ENCODE measurements at regions not wholly inside any gene's neighbourhood (a gene's known extent, or its start where the extent isn't known, plus 50 kb on each side); places are given as distances from the start of the nearest gene placed in this dataset.

- H3K27me3 ChIP-seq, result no peaks in the 10 kb centered on the region
- H3K4me3 ChIP-seq, result no peak overlapping the region
- no peak overlapping the region for H3K27ac ChIP-seq
- no peaks in the 10 kb centered on the region for H3K9me3 ChIP-seq (ENCODE audit: low read depth)
- DNase-seq (ENCODE audit: low read depth in 1 of 2, low spot score in 1 of 2), result no peak
- TF ChIP-seq CTCF (IDR thresholded peaks at IDR 0.05; ENCODE audit: low read depth, low read length), result no peak
- H3K36me3 ChIP-seq, result no peaks in the 10 kb centered on the region
- H3K4me1 ChIP-seq (ENCODE audit: low read depth), result no peaks in the 10 kb centered on the region
These were observed 1126.3 kb upstream of the SORCS1 start for GRCh38 chr10:108290823-108291222.

GRCh38 chr10:108275895-108276685 is 1111.6 kb upstream of the SORCS1 start:
- no peaks in the 10 kb centered on the region for H3K4me1 ChIP-seq (ENCODE audit: low read depth)
- H3K27ac ChIP-seq, result no peak overlapping the region
- H3K27me3 ChIP-seq, result no peaks in the 10 kb centered on the region
- no peak for DNase-seq (ENCODE audit: low read depth in 1 of 2, low spot score in 1 of 2)
- no peaks in the 10 kb centered on the region for H3K36me3 ChIP-seq
- no peak overlapping the region for H3K4me3 ChIP-seq
- H3K9me3 ChIP-seq (ENCODE audit: low read depth), result no peaks in the 10 kb centered on the region
- no peak for TF ChIP-seq CTCF (IDR thresholded peaks at IDR 0.05; ENCODE audit: low read depth, low read length)

- no peak for DNase-seq (ENCODE audit: low read depth in 1 of 2, low spot score in 1 of 2)
- H3K36me3 ChIP-seq, result no peaks in the 10 kb centered on the region
- H3K4me3 ChIP-seq, result no peak overlapping the region
- TF ChIP-seq CTCF (IDR thresholded peaks at IDR 0.05; ENCODE audit: low read depth, low read length), result no peak
- H3K27ac ChIP-seq, result no peak overlapping the region
- H3K9me3 ChIP-seq (ENCODE audit: low read depth), result no peaks in the 10 kb centered on the region
- H3K27me3 ChIP-seq, result no peaks in the 10 kb centered on the region
- no peaks in the 10 kb centered on the region for H3K4me1 ChIP-seq (ENCODE audit: low read depth)
These were observed 1095.9 kb upstream of the SORCS1 start for GRCh38 chr10:108260383-108260906.

GRCh38 chr10:108254089-108254488 is 1089.6 kb upstream of the SORCS1 start:
- Histone ChIP-seq H3K4me3 (no peak overlapping the region), H3K27ac (no peak overlapping the region), H3K27me3 (no peaks in the 10 kb centered on the region), H3K4me1 (ENCODE audit: low read depth) (no peaks in the 10 kb centered on the region), H3K9me3 (ENCODE audit: low read depth) (no peaks in the 10 kb centered on the region), H3K36me3 (no peaks in the 10 kb centered on the region)
- DNase-seq (ENCODE audit: low read depth in 1 of 2, low spot score in 1 of 2), result no peak
- no peak for TF ChIP-seq CTCF (IDR thresholded peaks at IDR 0.05; ENCODE audit: low read depth, low read length)

- no peaks in the 10 kb centered on the region for H3K36me3 ChIP-seq
- no peak overlapping the region for H3K4me3 ChIP-seq
- no peak for DNase-seq (ENCODE audit: low read depth in 1 of 2, low spot score in 1 of 2)
- H3K4me1 ChIP-seq (ENCODE audit: low read depth), result no peaks in the 10 kb centered on the region
- no peak for TF ChIP-seq CTCF (IDR thresholded peaks at IDR 0.05; ENCODE audit: low read depth, low read length)
- H3K27me3 ChIP-seq, result no peaks in the 10 kb centered on the region
- no peaks in the 10 kb centered on the region for H3K9me3 ChIP-seq (ENCODE audit: low read depth)
- H3K27ac ChIP-seq, result no peak overlapping the region
These were observed 1088.3 kb upstream of the SORCS1 start for GRCh38 chr10:108252771-108253170.
